B cell (primary cell): ENCODE measurements at regions not wholly inside any gene's neighbourhood (a gene's known extent, or its start where the extent isn't known, plus 50 kb on each side); places are given as distances from the start of the nearest gene placed in this dataset.

Source experiments
- ATAC-seq: fragments of 200-7000 bp; cut with Tn5 transposase; one replicate; pipeline ENCODE4 v1.10.0; 2021; ENCODE audit warnings: low read depth, mild to moderate bottlenecking, moderate number of reproducible peaks, moderate library complexity
- CTCF ChIA-PET: fragments of 350-600 bp; sonication (Branson Sonifier 250); formaldehyde crosslinking; loops from one replicate; lab custom pipeline; 2021; ENCODE audit warnings: antibody characterized with exemption, inconsistent platforms; lab: Charles Lee
- POLR2A ChIA-PET: fragments of 350-600 bp; sonication (Branson Sonifier 250); formaldehyde crosslinking; loops from one replicate; lab custom pipeline; 2021; ENCODE audit warnings: antibody characterized with exemption; lab: Charles Lee
- DNase-seq: peaks from one replicate; pipeline ENCODE4 v3.0.0; 2013
- H2AFZ ChIP-seq: 2 replicates; pipeline ENCODE4 v1.6.1; 2012; ENCODE audit warnings: mild to moderate bottlenecking, low read depth, low read length; ENCODE audit not compliant: insufficient read depth, poor library complexity, severe bottlenecking
- H3K27ac ChIP-seq, 2 donors: 1 replicate in 1 of 2; 2 replicates in 1 of 2; pipeline ENCODE4 v1.5.1; 2012 to 2013; ENCODE audit warnings: low read length in 2 of 2, mild to moderate bottlenecking in 2 of 2, moderate library complexity in 1 of 2
- H3K27me3 ChIP-seq, 4 experiments: fragments of 200-600 bp in 1 of 4; sonication (generic) in 1 of 4; replicated peaks in 1 of 4; 1 replicate in 2 of 4; 2 replicates in 2 of 4; pipeline versions ENCODE4 v1.6.1 to v1.7.0; 2013 to 2016; ENCODE audit warnings: low read length in 3 of 4, mild to moderate bottlenecking in 2 of 4, mixed read lengths in 1 of 4, moderate library complexity in 1 of 4; ENCODE audit not compliant: insufficient read depth in 4 of 4, control insufficient read depth in 3 of 4; ENCODE audit errors: control extremely low read depth in 1 of 4
- H3K36me3 ChIP-seq, 2 experiments: replicated peaks in 1 of 2; 1 replicate in 1 of 2; 2 replicates in 1 of 2; pipeline versions ENCODE4 v1.6.1 to v1.7.1; 2013; ENCODE audit warnings: low read length in 1 of 2; ENCODE audit not compliant: insufficient read depth in 2 of 2, control insufficient read depth in 1 of 2; ENCODE audit errors: control extremely low read depth in 1 of 2, extremely low read depth in 1 of 2
- H3K4me1 ChIP-seq, 2 donors: fragments of 200-600 bp in 1 of 2; sonication (generic) in 1 of 2; 1 replicate in 1 of 2; 2 replicates in 1 of 2; pipeline versions ENCODE4 v1.5.1 to v1.6.1; 2013 to 2017; ENCODE audit warnings: low read length in 2 of 2; ENCODE audit not compliant: control insufficient read depth in 2 of 2, insufficient read depth in 2 of 2
- H3K4me2 ChIP-seq: replicated peaks from 2 replicates; pipeline ENCODE3; 2012; ENCODE audit warnings: mild to moderate bottlenecking, low read depth, low read length; ENCODE audit not compliant: poor library complexity, severe bottlenecking
- H3K4me3 ChIP-seq, 5 experiments: fragments of 200-600 bp in 1 of 5; sonication (generic) in 1 of 5; 1 replicate in 3 of 5; 2 replicates in 2 of 5; pipeline versions ENCODE4 v1.5.1 to v1.7.0; 2011 to 2016; ENCODE audit warnings: low read length in 4 of 5, mild to moderate bottlenecking in 4 of 5, low read depth in 2 of 5, control low read depth in 1 of 5, moderate library complexity in 1 of 5; ENCODE audit not compliant: insufficient read depth in 1 of 5; ENCODE audit errors: control extremely low read depth in 1 of 5, extremely low read depth in 1 of 5
- H3K79me2 ChIP-seq: fragments of 200-600 bp; sonication (generic); one replicate; pipeline ENCODE4 v1.6.0; 2016; ENCODE audit warnings: low read length; ENCODE audit not compliant: control insufficient read depth, insufficient read depth
- H3K9ac ChIP-seq: fragments of 200-600 bp; sonication (generic); 2 replicates; pipeline ENCODE4 v1.6.1; 2017; ENCODE audit warnings: mild to moderate bottlenecking, low read length, moderate library complexity
- H3K9me3 ChIP-seq, 3 donors: one replicate each; pipeline versions ENCODE4 v1.6.1 to v1.7.1; 2013; ENCODE audit warnings: low read length in 2 of 3; ENCODE audit not compliant: control insufficient read depth in 2 of 3, insufficient read depth in 1 of 3; ENCODE audit errors: control extremely low read depth in 1 of 3
- H4K20me1 ChIP-seq: 2 replicates; pipeline ENCODE4 v1.6.0; 2012; ENCODE audit warnings: mild to moderate bottlenecking, low read length; ENCODE audit not compliant: insufficient read depth, control insufficient read depth, poor library complexity, severe bottlenecking
- H3K27ac Mint-ChIP-seq: one replicate; pipeline ENCODE4 v1.8.0; 2021; ENCODE audit warnings: mixed read lengths
- H3K27me3 Mint-ChIP-seq: one replicate; pipeline ENCODE4 v1.8.0; 2021; ENCODE audit warnings: mixed read lengths
- H3K4me1 Mint-ChIP-seq: one replicate; pipeline ENCODE4 v1.8.0; 2021; ENCODE audit warnings: mixed read lengths
- H3K4me3 Mint-ChIP-seq: one replicate; pipeline ENCODE4 v1.8.0; 2021; ENCODE audit warnings: mixed read lengths
- H3K9me3 Mint-ChIP-seq: one replicate; pipeline ENCODE4 v1.8.0; 2022; ENCODE audit warnings: mixed read lengths; ENCODE audit not compliant: insufficient read depth
- EZH2 ChIP-seq: IDR thresholded peaks from 2 replicates; pipeline ENCODE4 v1.6.1; 2012; ENCODE audit warnings: borderline replicate concordance, low read depth, mild to moderate bottlenecking, moderate library complexity, low read length; ENCODE audit not compliant: insufficient read depth, poor library complexity, severe bottlenecking
- WGBS: methylation state at CpG from one replicate; pipeline ENCODE4 v1.1.5; 2013; ENCODE audit warnings: missing lambda C conversion rate; ENCODE audit not compliant: insufficient coverage; 5-methylcytosine and 5-hydroxymethylcytosine counted together
- intact Hi-C: fragments of 100-400 bp; cut with micrococcal nuclease; formaldehyde crosslinking; loops from one replicate; pipeline ENCODE4 v1.10.0; 2022
- TF ChIP-seq, protein P1 (sequence below): fragments of 200-600 bp; IDR thresholded peaks from one replicate; pipeline ENCODE4 v1.8.0; 2022; ENCODE audit warnings: antibody characterized with exemption, mild to moderate bottlenecking

DNA sequence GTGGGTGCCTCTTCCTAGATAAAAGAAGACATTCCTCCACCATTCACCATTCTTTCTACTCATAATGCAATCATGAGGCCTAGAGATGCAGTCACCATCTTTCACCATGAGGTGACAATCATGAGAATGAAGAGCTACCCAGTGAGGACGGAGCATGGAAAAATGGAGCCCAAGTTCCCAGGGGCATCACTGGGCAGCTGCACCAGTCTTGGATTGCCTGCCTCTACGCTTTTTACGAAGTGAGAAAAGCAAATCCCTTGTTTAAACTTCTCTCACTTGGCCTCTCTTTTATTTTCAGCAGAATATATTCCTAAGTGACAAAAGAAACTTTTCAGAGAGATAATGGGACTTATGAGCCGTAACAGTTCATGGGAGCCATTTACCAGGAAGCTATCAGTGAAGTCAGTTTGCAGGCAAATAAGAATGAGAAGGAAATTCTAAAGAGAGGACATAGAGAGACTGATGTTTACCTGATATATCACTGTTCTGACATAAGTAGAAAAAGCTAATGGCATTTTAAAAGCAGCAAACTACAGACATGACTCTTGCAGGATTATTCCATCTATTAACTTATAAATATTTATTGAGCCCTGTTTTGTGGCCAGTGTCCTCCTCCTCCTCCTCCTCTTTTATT, 90.0 kb upstream of the CPNE4 start:
- intact Hi-C loops: no loop called here
- DNase-seq (no peak), ATAC-seq (no peak)
- Histone ChIP-seq H3K4me3 (no peak overlapping the region), H3K27me3 (no peaks in the 10 kb centered on the region), H3K36me3 (no peaks in the 10 kb centered on the region), H3K27ac (no peak overlapping the region), H3K9me3 (peaks cover 0 to 1% (median 0%) of the 10 kb centered on the region in 3 donors), H4K20me1 (no peaks in the 10 kb centered on the region), H3K79me2 (no peaks in the 10 kb centered on the region), H3K9ac (no peak overlapping the region), H3K4me2 (no peak overlapping the region), H3K4me1 (no peaks in the 10 kb centered on the region), H2AFZ (no peak overlapping the region)
- TF ChIP-seq EZH2: no peak
- TF ChIP-seq, protein P1, sequence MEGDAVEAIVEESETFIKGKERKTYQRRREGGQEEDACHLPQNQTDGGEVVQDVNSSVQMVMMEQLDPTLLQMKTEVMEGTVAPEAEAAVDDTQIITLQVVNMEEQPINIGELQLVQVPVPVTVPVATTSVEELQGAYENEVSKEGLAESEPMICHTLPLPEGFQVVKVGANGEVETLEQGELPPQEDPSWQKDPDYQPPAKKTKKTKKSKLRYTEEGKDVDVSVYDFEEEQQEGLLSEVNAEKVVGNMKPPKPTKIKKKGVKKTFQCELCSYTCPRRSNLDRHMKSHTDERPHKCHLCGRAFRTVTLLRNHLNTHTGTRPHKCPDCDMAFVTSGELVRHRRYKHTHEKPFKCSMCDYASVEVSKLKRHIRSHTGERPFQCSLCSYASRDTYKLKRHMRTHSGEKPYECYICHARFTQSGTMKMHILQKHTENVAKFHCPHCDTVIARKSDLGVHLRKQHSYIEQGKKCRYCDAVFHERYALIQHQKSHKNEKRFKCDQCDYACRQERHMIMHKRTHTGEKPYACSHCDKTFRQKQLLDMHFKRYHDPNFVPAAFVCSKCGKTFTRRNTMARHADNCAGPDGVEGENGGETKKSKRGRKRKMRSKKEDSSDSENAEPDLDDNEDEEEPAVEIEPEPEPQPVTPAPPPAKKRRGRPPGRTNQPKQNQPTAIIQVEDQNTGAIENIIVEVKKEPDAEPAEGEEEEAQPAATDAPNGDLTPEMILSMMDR: no peak
- Mint-ChIP-seq H3K27ac (no peak overlapping the region), H3K4me3 (no peak overlapping the region), H3K9me3 (peaks cover 2% of the 10 kb centered on the region), H3K4me1 (no peaks in the 10 kb centered on the region), H3K27me3 (no peaks in the 10 kb centered on the region)
- ChIA-PET CTCF (no interaction called here), POLR2A (no interaction called here)
- WGBS: 85% methylated on average over 4 of the region's 4 CpGs

DNA sequence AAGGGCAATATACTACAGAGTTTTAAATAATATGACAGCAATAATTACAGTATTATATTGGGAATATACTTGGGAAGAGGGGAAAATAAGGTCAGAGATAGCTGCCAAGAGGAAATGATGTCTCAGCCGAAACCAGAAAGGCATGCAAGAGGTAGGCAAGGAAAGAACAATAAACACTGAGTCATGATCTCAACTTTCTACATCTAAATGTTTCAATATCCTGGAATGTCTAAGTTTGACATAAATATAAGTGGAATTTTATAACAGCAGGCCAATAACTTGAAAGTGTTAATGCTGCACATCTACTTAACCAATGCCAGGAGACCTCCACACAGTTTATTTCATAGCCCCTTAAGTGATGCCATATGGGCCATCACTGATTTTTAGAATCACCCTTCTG, 99.8 kb upstream of the CPNE4 start:
- no CpG with 5 or more reads among the region's 1 CpG for WGBS
- no peak overlapping the region for H3K4me3 ChIP-seq
- no peak for TF ChIP-seq EZH2
- TF ChIP-seq, protein P1: no peak
- Mint-ChIP-seq H3K27me3 (peaks cover 8% of the 10 kb centered on the region), H3K27ac (no peak overlapping the region), H3K4me1 (no peaks in the 10 kb centered on the region), H3K9me3 (no peaks in the 10 kb centered on the region), H3K4me3 (no peak overlapping the region)
- H3K4me2 ChIP-seq: no peak overlapping the region
- no peak overlapping the region for H3K9ac ChIP-seq
- ChIA-PET POLR2A (no interaction called here), CTCF (no interaction called here)
- H3K9me3 ChIP-seq: peaks cover 0 to 1% (median 0%) of the 10 kb centered on the region in 3 donors
- no peaks in the 10 kb centered on the region for H4K20me1 ChIP-seq
- H3K79me2 ChIP-seq: no peaks in the 10 kb centered on the region
- no peak for ATAC-seq
- DNase-seq: no peak
- no peaks in the 10 kb centered on the region for H3K4me1 ChIP-seq
- intact Hi-C loops: no loop called here
- peaks cover 0 to 3% (median 0%) of the 10 kb centered on the region in 4 experiments for H3K27me3 ChIP-seq
- H3K36me3 ChIP-seq: no peaks in the 10 kb centered on the region
- no peak overlapping the region for H3K27ac ChIP-seq
- no peak overlapping the region for H2AFZ ChIP-seq
